ENCODE measurements at regions not wholly inside any gene's neighbourhood (a gene's known extent, or its start where the extent isn't known, plus 50 kb on each side); places are given as distances from the start of the nearest gene placed in this dataset.

GRCh38 chr5:4661836-4662235 lies 478.3 kb upstream of the ADAMTS16 start:
- no peak for DNase-seq

- no peak for DNase-seq
These were observed 477.4 kb upstream of the ADAMTS16 start for GRCh38 chr5:4662756-4663155.

GRCh38 chr5:4665911-4666310 lies 474.2 kb upstream of the ADAMTS16 start:
- no peak for DNase-seq

GRCh38 chr5:4674166-4674565 lies 466.0 kb upstream of the ADAMTS16 start:
- DNase-seq, result no peak

GRCh38 chr5:4676934-4677333 lies 463.2 kb upstream of the ADAMTS16 start:
- DNase-seq, result no peak

GRCh38 chr5:4684946-4685345 lies 455.2 kb upstream of the ADAMTS16 start:
- no peak for DNase-seq

- DNase-seq, result no peak
These were observed 441.5 kb upstream of the ADAMTS16 start for GRCh38 chr5:4698596-4698995.

- DNase-seq, result no peak
These were observed 440.5 kb upstream of the ADAMTS16 start for GRCh38 chr5:4699592-4699991.

- peak; percentile 96 for DNase-seq
These were observed 440.1 kb upstream of the ADAMTS16 start for GRCh38 chr5:4700069-4700468.

GRCh38 chr5:4700871-4701270 lies 439.3 kb upstream of the ADAMTS16 start:
- no peak for DNase-seq

GRCh38 chr5:4703931-4704458 lies 436.1 kb upstream of the ADAMTS16 start:
- no peak for DNase-seq

- peak; percentile 11 for DNase-seq
These were observed 435.2 kb upstream of the ADAMTS16 start for GRCh38 chr5:4704951-4705350.

- DNase-seq, result no peak
These were observed 423.3 kb upstream of the ADAMTS16 start for GRCh38 chr5:4716781-4717180.

- no peak for DNase-seq
These were observed 422.7 kb upstream of the ADAMTS16 start for GRCh38 chr5:4717446-4717845.

- DNase-seq, result no peak
These were observed 419.3 kb upstream of the ADAMTS16 start for GRCh38 chr5:4720831-4721230.

- DNase-seq, result no peak
These were observed 417.2 kb upstream of the ADAMTS16 start for GRCh38 chr5:4722886-4723285.

- DNase-seq, result no peak
These were observed 414.5 kb upstream of the ADAMTS16 start for GRCh38 chr5:4725594-4725993.

GRCh38 chr5:4730279-4730678 lies 409.9 kb upstream of the ADAMTS16 start:
- peak; percentile 81 for DNase-seq

- DNase-seq, result no peak
These were observed 405.8 kb upstream of the ADAMTS16 start for GRCh38 chr5:4734348-4734747.

- peak; percentile 65 for DNase-seq
These were observed 404.9 kb upstream of the ADAMTS16 start for GRCh38 chr5:4735261-4735660.

- peak; percentile 48 for DNase-seq
These were observed 402.3 kb upstream of the ADAMTS16 start for GRCh38 chr5:4737868-4738267.

- no peak for DNase-seq
These were observed 401.8 kb upstream of the ADAMTS16 start for GRCh38 chr5:4738298-4738697.

GRCh38 chr5:4740156-4740555 lies 400.0 kb upstream of the ADAMTS16 start:
- DNase-seq, result peak; percentile 65

- DNase-seq, result peak; percentile 91
These were observed 381.6 kb upstream of the ADAMTS16 start for GRCh38 chr5:4758550-4758949.

- no peak for DNase-seq
These were observed 381.1 kb upstream of the ADAMTS16 start for GRCh38 chr5:4758996-4759395.

GRCh38 chr5:4762316-4762715 lies 377.8 kb upstream of the ADAMTS16 start:
- DNase-seq, result no peak
